ENCODE measurements at regions not wholly inside any gene's neighbourhood (a gene's known extent, or its start where the extent isn't known, plus 50 kb on each side); places are given as distances from the start of the nearest gene placed in this dataset.
"Not testable (repeated sequence)": the region's sequence is repeated elsewhere in the genome, so short reads cannot be mapped to it uniquely, and the experiment has no call there.

DNA sequence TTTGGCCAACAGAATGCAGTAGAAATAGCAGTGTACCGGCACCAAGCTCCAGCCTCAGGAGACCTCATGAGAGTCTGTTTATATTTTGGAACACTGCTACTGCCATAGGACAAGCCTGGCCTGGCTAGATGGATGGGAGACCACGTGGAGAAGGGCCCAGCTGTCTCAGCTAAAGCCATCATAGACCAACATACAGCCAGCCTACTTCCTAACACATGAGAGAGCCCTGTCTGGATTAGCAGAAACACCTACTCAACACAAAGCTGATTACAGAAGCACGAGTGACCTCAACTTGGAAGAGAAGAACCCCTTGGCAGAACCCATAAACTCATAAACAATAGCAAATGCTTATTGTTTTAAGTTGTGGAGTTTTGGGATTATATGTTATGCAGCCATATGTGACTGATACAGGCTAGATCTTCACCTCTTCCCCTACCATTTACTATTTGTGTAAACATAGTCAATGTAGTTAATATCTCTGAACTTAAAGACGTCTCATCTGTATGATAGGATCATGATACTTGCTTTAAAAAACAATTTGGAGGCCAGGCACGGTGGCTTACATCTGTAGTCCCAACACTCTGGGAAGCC lies 199.4 kb upstream of the ZNF217 start:
- DNase-seq = no peak

DNA sequence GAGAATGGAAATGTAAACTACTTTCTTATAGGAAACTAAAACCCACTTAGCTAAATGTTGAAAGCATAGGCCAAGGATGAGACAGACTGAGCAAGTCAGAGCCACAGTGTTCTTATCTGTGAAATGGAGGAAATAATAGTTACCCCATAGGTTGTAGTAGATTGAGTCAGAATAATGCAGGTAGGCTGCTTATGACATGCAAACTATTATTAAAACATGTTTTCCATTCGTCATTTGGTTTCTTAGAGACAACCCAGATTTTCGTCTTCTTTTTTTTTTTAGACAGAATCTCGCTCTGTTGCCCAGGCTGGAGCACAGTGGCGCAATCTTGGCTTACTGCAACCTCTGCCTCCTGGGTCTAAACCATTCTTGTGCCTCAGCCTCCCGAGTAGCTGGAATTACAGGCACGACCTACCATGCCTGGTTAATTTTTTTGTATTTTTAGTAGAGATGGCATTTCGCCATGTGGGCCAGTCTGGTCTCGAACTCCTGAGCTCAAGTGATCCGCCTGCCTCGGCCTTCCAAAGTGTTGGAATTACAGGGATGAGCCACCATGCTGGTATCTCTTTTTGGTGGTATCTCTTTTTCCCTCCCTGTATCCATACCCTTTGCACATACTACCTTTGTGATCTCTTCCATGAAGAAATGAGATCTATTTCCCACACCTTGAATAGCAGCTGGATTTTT lies 196.5 kb upstream of the ZNF217 start:
- no peak for DNase-seq

GRCh38 chr20:53788253-53789022 lies 194.8 kb upstream of the ZNF217 start:
- no peak for DNase-seq

DNA sequence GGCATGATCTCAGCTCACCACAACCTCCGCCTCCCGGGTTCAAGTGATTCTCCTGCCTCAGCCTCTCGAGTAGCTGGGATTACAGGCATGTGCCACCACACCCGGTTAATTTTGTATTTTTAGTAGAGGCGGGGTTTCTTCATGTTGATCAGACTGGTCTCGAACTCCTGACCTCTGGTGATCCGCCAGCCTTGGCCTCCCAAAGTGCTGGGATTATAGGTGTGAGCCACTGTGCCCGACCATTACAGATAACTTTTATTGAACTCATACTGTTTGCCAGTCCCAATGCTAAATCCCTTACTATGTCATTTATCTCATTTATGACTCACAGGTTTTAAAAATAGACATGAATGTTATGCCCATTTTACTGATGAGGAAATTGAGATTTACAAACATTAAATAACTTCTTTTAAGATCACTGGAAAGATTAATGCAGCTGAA lies 193.9 kb upstream of the ZNF217 start:
- DNase-seq = not testable (repeated sequence)

DNA sequence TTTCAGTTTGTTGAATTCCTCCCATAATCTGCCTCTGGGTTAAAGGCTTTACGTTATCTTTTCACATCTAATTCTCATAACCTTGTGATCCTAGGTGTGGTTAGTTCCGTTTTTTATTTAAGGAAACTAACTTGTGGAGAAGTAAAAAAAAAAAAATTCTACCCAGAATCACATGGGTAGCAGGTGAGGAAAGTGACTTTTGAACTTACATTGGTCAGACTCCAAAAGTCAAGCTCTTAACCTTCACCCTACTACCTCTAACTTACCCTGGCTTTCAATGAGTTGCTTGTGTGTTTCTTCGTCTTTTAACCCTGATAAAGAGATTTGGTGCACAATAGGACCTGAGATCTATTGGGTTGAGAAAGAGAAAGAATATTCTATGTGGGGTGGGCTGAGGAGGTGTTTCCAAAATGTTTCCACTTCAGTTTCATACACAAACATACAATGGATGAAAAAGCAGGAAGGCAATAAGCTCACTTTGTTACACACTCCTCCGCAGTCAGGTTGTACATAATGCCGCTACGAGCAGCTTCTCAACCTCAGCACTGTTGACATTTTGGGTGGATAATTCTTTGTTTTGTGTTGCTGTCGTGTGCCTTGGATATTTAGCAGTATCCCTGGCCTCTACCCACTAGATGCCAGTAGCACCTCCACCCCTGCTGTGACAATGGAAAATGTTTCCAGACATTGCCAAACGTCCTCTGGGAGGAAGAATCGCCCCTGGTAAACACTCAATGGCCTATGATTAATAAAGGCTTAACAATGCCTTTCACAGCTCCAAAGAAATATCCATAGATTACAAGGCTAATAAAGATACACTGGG lies 193.0 kb upstream of the ZNF217 start:
- no peak for DNase-seq

GRCh38 chr20:53786071-53786444 lies 192.4 kb upstream of the ZNF217 start:
- no peak for DNase-seq

DNA sequence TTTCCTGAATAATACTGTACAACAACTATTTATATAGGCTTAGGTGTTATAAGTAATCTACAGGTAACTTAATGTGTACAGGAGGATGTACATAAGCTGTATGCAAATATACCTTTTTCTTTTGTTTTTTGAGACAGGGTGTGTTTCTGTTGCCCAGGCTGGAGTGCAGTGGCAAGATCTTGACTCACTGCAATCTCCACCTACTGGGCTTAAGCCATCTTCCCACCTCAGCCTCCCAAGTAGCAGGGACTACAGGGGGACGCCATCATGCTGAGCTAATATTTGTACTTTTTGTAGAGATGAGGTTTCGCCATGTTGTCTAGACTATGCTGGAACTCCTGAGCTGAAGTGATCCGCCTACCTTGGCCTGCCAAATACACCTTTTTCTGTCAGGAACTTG lies 191.7 kb upstream of the ZNF217 start:
- no peak for DNase-seq

- no peak for DNase-seq
Measured at GRCh38 chr20:53783768-53784167, 190.1 kb upstream of the ZNF217 start.

- no peak for DNase-seq
Measured at GRCh38 chr20:53782612-53783246, 189.1 kb upstream of the ZNF217 start.

DNA sequence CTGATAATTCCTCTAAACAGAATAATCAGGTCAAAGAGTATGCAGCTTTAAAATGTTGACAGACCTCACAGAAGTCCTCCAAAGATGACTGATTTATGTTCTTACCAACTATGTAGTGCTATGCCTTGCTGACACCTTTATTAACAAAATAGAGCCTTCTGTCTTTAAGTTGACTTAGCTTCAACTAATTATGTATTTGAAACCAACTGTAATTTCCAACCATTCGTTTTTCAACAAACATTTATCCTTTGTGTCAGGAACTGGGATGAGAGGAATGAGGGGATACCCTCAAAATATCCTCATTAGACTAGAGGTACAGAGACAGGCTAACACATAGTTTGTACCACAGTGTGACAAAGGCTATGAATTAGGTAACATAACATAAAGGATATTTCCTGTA lies 186.2 kb upstream of the ZNF217 start:
- no peak for DNase-seq

GRCh38 chr20:53778736-53779135 lies 185.1 kb upstream of the ZNF217 start:
- DNase-seq = no peak

DNA sequence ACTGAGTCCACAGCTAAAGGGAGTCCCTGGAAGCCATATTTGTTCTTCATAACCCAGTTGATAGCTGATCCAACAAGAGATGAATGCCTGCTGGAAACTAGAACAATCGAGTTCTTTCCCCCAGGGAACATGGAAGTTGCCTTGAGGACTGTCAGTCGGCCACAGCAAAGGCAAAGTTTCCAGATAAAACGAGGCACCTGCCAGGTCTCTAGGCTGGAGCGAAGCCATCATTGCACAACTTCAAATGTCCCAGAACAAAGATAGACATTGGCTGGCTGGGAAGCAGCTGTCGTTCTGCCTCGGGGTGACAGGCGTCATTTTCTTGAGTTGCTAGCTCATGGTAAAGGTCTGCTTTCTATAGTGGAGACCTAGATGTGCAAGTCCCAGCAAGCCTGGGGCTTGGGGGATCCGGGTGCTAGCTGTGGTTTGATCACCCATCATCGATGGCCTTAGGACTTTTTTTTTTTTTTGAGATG lies 184.4 kb upstream of the ZNF217 start:
- DNase-seq = no peak

DNA sequence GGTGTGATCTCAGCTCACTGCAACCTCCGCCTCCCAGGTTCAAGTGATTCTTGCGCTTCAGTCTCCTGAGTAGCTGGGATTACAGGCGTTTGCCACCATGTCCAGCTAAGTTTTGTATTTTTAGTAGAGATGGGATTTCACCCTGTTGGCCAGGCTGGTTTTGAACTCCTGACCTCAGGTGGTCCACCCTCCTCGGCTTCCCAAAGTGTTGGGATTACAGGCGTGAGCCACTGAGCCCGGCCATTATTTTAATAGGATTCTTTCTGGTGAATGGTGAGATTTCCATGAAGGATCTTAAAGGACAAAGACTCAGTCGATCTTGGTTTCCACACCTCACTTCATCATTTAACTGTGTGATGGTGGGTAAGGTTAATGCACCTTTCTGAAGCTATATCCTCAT lies 183.8 kb upstream of the ZNF217 start:
- DNase-seq = not testable (repeated sequence)

GRCh38 chr20:53776858-53777257 lies 183.2 kb upstream of the ZNF217 start:
- no peak for DNase-seq

GRCh38 chr20:53774461-53775203 lies 181.0 kb upstream of the ZNF217 start:
- DNase-seq = no peak

DNA sequence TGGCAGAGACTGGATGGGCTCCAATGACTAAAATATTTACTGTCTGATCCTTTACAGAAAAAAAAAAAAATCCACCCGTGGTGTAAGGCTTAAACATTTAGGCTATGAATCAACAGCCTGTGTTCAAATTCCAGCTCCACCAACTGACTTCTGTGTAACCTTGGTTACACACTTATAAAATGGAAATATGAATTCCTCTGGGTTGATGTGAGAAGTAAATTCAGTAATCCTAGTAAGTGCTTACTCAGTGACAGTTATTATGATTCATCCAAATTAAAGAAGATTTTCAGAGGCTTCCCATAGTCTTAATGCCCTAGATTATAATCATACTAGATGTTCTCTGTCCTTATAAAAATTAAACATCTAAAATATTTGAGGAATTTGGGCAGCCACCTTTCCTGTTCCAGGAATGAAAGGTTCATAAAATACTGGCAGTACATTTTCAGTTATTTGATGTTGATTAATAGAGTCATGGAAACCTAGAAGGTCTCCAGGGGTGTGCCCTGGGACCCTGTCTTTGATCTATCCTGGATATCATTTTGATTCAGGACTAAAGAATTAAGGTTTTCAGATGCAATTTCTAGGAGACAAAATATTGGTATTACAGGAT lies 180.3 kb upstream of the ZNF217 start:
- no peak for DNase-seq

GRCh38 chr20:53773066-53773791 lies 179.6 kb upstream of the ZNF217 start:
- not testable (repeated sequence) for DNase-seq

GRCh38 chr20:53769041-53769440 lies 175.4 kb upstream of the ZNF217 start:
- no peak for DNase-seq

DNA sequence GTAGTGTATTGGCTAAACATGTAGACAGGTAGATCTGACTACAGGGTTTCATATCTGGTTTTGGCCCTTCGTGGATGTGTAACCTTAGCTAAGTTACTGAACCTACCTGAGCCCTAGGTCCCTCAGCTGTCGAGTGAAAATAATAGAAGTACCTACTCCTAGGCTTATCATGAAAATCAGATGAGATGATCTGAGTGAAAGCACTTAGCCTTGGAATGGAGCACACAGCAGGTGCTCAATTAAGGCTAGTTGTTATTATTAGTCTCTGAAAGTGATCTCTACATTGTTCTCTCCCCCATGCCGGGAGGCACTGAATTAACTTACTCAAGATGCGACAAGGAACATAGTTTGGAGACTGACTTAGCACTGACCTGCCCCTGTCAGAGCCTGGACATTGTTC lies 174.7 kb upstream of the ZNF217 start:
- no peak for DNase-seq

- DNase-seq = no peak
Measured at GRCh38 chr20:53767206-53767930, 173.7 kb upstream of the ZNF217 start.

Data from NCI-H187 (cell line).